ACC112 (cell line): ENCODE measurements at regions not wholly inside any gene's neighbourhood (a gene's known extent, or its start where the extent isn't known, plus 50 kb on each side); places are given as distances from the start of the nearest gene placed in this dataset.

Source experiments
- H2AFZ ChIP-seq: fragments of 200-600 bp; sonication (generic); one replicate; pipeline ENCODE4 v1.6.0; 2017; ENCODE audit warnings: antibody characterized with exemption, low read length; ENCODE audit not compliant: unreplicated experiment
- H3K27ac ChIP-seq: fragments of 200-600 bp; sonication (generic); 2 replicates; pipeline ENCODE4 v1.5.1; 2014; ENCODE audit warnings: low read depth, mild to moderate bottlenecking, antibody characterized with exemption, low read length, moderate library complexity
- H3K27me3 ChIP-seq: fragments of 200-600 bp; sonication (generic); 2 replicates; pipeline ENCODE4 v1.6.1; 2014; ENCODE audit warnings: mild to moderate bottlenecking, antibody characterized with exemption, low read length, moderate library complexity, mixed read lengths; ENCODE audit not compliant: insufficient read depth
- H3K36me3 ChIP-seq: fragments of 200-600 bp; sonication (generic); 2 replicates; pipeline ENCODE4 v1.6.1; 2016; ENCODE audit warnings: mild to moderate bottlenecking, antibody characterized with exemption, low read length, moderate library complexity, mixed read lengths; ENCODE audit not compliant: insufficient read depth
- H3K4me1 ChIP-seq: fragments of 200-600 bp; sonication (generic); one replicate; pipeline ENCODE4 v1.6.1; 2016; ENCODE audit warnings: low read length, mixed read lengths; ENCODE audit not compliant: insufficient read depth, unreplicated experiment, control insufficient read depth
- H3K4me3 ChIP-seq: fragments of 200-600 bp; sonication (generic); 2 replicates; pipeline ENCODE4 v1.5.1; 2014; ENCODE audit warnings: mild to moderate bottlenecking, low read depth, low read length
- H3K79me2 ChIP-seq: fragments of 200-600 bp; sonication (generic); one replicate; pipeline ENCODE4 v1.6.0; 2016; ENCODE audit warnings: low read length; ENCODE audit not compliant: control insufficient read depth, unreplicated experiment, insufficient read depth

GRCh38 chr11:31936312-31936711 is 125.2 kb upstream of the PAX6 start:
- Histone ChIP-seq H3K27ac (no peak overlapping the region), H3K36me3 (no peaks in the 10 kb centered on the region), H2AFZ (no peak overlapping the region), H3K4me1 (no peaks in the 10 kb centered on the region), H3K4me3 (no peak overlapping the region), H3K27me3 (peaks cover 73% of the 10 kb centered on the region), H3K79me2 (no peaks in the 10 kb centered on the region)

DNA sequence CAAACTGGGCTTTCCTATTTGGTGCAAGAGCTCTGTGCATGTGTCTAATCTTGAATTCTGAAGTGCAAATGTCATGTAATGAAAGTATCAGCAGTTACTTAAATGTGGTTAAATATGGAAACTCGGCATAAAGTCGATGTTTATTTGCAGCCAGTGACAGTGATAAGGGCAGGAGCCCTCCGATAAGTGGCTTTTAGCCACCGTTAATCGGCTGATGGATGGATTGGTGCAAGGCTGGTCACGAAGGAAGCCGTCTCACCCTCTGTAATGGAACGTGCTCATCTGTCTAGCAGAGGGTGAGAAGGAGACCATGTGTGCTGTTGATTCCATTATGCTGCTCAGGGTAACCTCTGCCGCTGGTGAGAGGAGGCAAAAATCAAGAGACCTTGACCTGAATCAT is 121.8 kb upstream of the PAX6 start:
- Histone ChIP-seq H3K4me3 (no peak overlapping the region), H3K27ac (no peak overlapping the region), H3K79me2 (no peaks in the 10 kb centered on the region), H2AFZ (no peak overlapping the region), H3K27me3 (peaks cover 66% of the 10 kb centered on the region), H3K36me3 (no peaks in the 10 kb centered on the region), H3K4me1 (no peaks in the 10 kb centered on the region)

GRCh38 chr11:31927982-31928381 is 116.9 kb upstream of the PAX6 start:
- no peak overlapping the region for H3K4me3 ChIP-seq
- H3K36me3 ChIP-seq, result no peaks in the 10 kb centered on the region
- H3K79me2 ChIP-seq, result no peaks in the 10 kb centered on the region
- H3K27ac ChIP-seq, result no peak overlapping the region
- no peaks in the 10 kb centered on the region for H3K4me1 ChIP-seq
- peaks cover 71% of the 10 kb centered on the region for H3K27me3 ChIP-seq
- H2AFZ ChIP-seq, result no peak overlapping the region

- Histone ChIP-seq H3K27ac (no peak overlapping the region), H3K79me2 (no peaks in the 10 kb centered on the region)
Observed at GRCh38 chr11:31926816-31927528, 115.8 kb upstream of the PAX6 start.

GRCh38 chr11:31926106-31926505 is 115.0 kb upstream of the PAX6 start:
- Histone ChIP-seq H3K27ac (no peak overlapping the region), H3K27me3 (peaks cover 68% of the 10 kb centered on the region), H3K79me2 (no peaks in the 10 kb centered on the region), H2AFZ (no peak overlapping the region), H3K4me3 (no peak overlapping the region), H3K4me1 (no peaks in the 10 kb centered on the region), H3K36me3 (no peaks in the 10 kb centered on the region)

More at GRCh38 chr11:31926816-31927528, 115.8 kb upstream of the PAX6 start:
- Histone ChIP-seq H3K4me1 (no peaks in the 10 kb centered on the region), H3K27me3 (peaks cover 68% of the 10 kb centered on the region), H2AFZ (no peak overlapping the region), H3K36me3 (no peaks in the 10 kb centered on the region), H3K4me3 (no peak overlapping the region)

DNA sequence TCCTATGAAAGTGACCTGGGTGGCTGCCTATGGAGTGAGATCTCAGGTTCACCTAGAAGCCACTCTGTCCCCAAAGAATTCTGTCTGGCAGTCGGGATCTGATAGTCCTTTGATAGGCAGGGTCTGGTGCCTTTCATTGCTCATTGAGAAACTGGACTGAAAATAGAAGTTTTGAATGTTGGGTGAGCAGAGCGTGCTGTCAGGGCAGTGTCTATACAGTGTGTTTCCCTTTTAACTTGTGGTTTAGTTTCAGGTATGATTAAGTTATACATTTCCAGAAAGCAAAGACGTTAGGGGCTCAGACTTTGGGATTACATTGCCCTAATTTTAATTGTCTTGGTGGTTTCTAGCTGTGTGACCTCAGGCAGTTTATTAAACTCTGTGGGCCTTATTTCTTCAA is 111.3 kb upstream of the PAX6 start:
- H3K36me3 ChIP-seq, result no peaks in the 10 kb centered on the region
- no peak overlapping the region for H3K27ac ChIP-seq
- no peak overlapping the region for H2AFZ ChIP-seq
- H3K27me3 ChIP-seq, result peaks cover 84% of the 10 kb centered on the region
- H3K4me3 ChIP-seq, result no peak overlapping the region
- H3K4me1 ChIP-seq, result no peaks in the 10 kb centered on the region
- H3K79me2 ChIP-seq, result no peaks in the 10 kb centered on the region

GRCh38 chr11:31921081-31921480 is 110.0 kb upstream of the PAX6 start:
- H3K4me1 ChIP-seq, result no peaks in the 10 kb centered on the region
- H3K4me3 ChIP-seq, result no peak overlapping the region
- no peak overlapping the region for H3K27ac ChIP-seq
- no peaks in the 10 kb centered on the region for H3K36me3 ChIP-seq
- no peaks in the 10 kb centered on the region for H3K79me2 ChIP-seq
- peaks cover 71% of the 10 kb centered on the region for H3K27me3 ChIP-seq
- no peak overlapping the region for H2AFZ ChIP-seq

- Histone ChIP-seq H3K36me3 (no peaks in the 10 kb centered on the region), H3K4me3 (no peak overlapping the region), H3K79me2 (no peaks in the 10 kb centered on the region), H3K27ac (no peak overlapping the region), H3K4me1 (no peaks in the 10 kb centered on the region), H2AFZ (no peak overlapping the region), H3K27me3 (peaks cover 73% of the 10 kb centered on the region)
Observed at GRCh38 chr11:31919175-31919574, 108.1 kb upstream of the PAX6 start.

DNA sequence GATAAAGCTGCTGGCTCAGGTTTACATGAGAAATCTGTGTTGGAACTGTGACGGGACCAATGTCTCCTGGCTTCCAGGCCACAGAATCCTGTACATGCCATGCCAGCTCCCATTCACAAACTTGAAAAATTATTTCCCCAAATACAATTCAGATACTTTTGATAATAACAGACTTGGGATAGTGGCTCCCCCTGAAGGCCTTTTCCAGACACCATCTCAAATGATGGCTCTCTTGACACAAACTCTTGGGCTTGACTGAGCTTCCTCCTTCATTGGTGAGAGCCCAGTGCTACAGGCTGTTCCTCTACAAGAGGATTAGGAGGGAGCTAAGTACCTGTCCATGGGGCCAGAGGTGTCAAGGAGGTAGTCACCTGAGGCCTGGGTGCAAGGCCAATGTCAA is 104.7 kb upstream of the PAX6 start:
- no peak overlapping the region for H3K27ac ChIP-seq
- peaks cover 78% of the 10 kb centered on the region for H3K27me3 ChIP-seq
- no peaks in the 10 kb centered on the region for H3K36me3 ChIP-seq
- no peaks in the 10 kb centered on the region for H3K4me1 ChIP-seq
- no peaks in the 10 kb centered on the region for H3K79me2 ChIP-seq
- H3K4me3 ChIP-seq, result no peak overlapping the region
- H2AFZ ChIP-seq, result no peak overlapping the region

DNA sequence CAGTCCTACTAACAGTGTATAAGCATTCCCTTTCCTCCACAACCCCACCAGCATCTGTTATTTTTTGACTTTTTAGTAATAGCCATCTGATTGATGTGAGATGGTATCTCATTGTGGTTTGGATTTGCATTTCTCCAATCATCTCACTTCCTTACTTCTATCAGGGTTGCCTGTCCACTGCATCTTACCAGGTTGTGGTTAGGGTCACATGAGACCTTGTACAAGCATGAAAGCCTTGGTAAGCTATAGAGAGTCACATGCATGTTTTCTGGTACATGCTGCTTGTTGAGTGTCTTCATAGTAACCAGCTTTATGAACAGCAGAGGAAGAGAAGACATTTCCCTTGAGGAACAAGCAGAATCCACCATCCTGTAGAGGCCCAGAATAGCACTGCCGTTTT is 102.9 kb upstream of the PAX6 start:
- Histone ChIP-seq H3K4me1 (no peaks in the 10 kb centered on the region), H3K36me3 (no peaks in the 10 kb centered on the region), H2AFZ (no peak overlapping the region), H3K4me3 (no peak overlapping the region), H3K27ac (no peak overlapping the region), H3K79me2 (no peaks in the 10 kb centered on the region), H3K27me3 (peaks cover 68% of the 10 kb centered on the region)

- no peaks in the 10 kb centered on the region for H3K36me3 ChIP-seq
- no peaks in the 10 kb centered on the region for H3K4me1 ChIP-seq
- no peak overlapping the region for H2AFZ ChIP-seq
- H3K4me3 ChIP-seq, result no peak overlapping the region
- no peaks in the 10 kb centered on the region for H3K79me2 ChIP-seq
- no peak overlapping the region for H3K27ac ChIP-seq
- peaks cover 57% of the 10 kb centered on the region for H3K27me3 ChIP-seq
Observed at GRCh38 chr11:31912808-31913207, 101.7 kb upstream of the PAX6 start.
